GM18870 (cell line): ENCODE measurements at regions not wholly inside any gene's neighbourhood (a gene's known extent, or its start where the extent isn't known, plus 50 kb on each side); places are given as distances from the start of the nearest gene placed in this dataset.

ENCODE experiments used
- ATAC-seq: cut with Tn5 transposase; IDR thresholded peaks from one replicate; pipeline ENCODE4 v1.9.1; 2021; ENCODE audit warnings: moderate library complexity; ENCODE audit not compliant: unreplicated experiment

DNA sequence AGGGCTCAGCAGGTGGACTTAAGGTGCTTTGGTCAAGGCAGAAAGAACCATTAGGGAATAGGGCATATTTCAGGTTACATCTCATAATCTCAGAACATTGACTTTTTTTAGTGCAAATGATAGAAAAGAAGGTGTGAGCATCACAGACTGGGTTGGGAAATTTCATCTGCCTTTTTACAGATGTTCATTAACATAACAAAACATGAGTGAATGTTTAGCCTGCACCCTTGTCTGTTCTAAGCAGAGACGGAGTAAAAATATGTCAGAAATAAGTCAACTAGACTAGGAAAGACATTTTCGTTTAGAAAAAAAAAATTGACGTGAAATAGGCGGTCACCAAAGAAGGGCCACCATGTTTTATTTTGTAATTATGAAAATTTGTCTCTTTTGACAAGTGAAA is 127.5 kb upstream of the CDH13 start:
- no peak for ATAC-seq

DNA sequence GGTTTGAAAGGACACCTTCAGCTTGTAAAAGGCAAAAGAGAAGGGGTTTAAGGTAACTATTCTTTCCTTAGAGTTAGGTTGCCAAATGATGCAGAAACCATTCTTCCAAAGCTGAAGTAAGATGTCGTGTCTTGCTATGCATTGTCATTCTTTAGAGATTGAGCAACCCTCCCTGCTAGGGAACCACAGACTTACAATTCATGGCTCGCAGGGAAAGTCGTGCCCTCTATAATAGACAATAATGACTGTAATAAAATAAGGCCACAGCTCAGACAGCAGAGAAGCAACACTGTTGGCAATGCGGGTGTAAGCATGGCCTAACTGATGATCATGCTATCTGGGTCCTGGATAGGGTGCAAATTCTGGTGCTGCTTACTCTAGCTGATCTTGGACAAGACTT is 129.6 kb upstream of the CDH13 start:
- no peak for ATAC-seq

- ATAC-seq: no peak
These were observed 138.3 kb upstream of the CDH13 start for GRCh38 chr16:82488460-82488859.

GRCh38 chr16:82481455-82481854 is 145.3 kb upstream of the CDH13 start:
- ATAC-seq: no peak

- no peak for ATAC-seq
These were observed 150.0 kb upstream of the CDH13 start for GRCh38 chr16:82476786-82477185.

GRCh38 chr16:82470620-82471152 is 156.1 kb upstream of the CDH13 start:
- no peak for ATAC-seq

DNA sequence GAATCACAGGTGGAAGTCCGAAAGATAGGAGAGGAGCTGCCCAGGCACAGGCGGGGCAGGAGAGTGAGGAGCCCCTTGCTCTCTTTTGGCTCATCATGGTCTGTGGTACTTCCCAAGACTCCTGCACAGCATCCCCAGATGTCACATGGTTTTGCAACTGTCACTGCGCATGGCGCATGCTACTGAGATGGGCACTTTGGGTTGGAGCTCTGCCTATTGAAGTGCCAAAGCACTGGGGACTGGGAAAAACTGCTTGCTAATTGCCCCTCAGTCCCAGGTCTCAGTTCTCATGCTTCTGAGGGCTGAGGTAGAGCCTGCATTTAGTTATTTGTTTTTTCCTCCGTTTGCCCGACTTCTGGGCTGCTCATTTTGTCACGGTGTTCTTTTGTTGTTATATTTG is 156.8 kb upstream of the CDH13 start:
- no peak for ATAC-seq

GRCh38 chr16:82464187-82464586 is 162.6 kb upstream of the CDH13 start:
- no peak for ATAC-seq

DNA sequence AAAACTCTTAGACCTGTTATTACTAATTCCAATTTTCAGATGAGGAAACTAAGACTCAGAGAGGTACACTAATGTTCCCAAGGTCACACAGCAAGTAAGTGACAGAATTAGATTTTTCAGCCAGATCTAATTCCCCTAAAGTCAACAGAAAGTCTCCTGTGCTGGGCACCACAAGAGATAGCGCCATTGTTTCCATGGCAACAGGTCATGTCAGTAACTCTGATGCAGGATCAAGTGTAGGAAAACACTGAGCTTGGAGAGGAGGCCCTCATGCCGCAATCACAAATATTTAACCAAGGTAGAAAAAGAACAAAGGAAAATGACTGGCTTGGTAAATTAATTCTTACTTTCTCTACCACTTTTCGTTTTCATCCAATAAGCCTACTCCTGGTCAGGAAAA is 166.0 kb upstream of the CDH13 start:
- ATAC-seq: no peak

DNA sequence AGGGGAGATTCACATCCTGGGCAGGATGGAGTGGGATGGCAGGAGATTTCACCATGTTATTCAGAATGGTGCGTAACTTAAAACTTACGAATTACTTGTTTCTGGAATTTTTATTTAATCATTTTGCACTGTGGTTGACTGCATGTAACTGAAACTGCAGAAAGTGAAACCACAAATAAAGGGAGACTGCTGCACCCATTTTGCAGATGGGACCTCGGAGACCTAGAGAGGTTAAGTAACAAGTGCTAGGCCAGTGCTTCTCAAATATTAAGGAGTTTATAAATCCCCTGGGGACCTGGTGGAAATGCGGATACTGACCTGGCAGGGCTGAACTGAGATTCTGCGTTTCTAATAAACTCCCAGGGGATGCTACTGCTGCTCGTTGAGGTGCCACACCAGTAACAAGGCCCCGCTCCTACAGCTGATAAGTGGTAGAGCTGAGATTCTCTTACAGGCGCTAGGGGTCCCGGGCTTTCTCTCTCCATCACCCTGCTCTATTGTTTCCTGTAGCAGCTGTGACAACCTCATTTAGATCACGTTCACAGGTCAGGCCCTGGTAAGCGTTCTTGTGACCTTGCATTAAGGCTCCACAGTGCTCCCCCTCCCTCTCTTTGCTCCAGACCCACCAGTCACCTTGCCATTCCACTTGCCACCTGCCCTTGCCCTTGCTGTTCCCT is 167.1 kb upstream of the CDH13 start:
- no peak for ATAC-seq

GRCh38 chr16:82456683-82457082 is 170.1 kb upstream of the CDH13 start:
- ATAC-seq: no peak

DNA sequence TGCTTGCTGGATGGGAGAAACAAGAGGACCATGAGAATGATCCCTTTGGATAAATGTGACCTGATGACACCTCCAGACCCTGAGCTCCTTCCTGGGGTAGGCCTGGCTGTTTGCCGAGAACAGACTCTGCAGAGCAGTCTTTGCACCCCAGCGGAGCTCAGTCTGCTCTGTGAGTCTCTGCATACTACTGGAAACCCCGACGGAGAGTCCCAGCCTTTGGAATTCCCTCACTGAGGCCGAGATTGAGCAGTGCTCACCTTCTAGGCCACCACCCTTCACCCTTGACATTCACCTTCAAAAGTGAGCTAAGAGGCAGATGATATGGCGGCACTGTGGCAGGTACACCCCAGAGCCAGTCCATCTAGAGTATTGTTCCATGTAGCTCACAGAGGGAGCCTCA is 172.2 kb upstream of the CDH13 start:
- no peak for ATAC-seq

GRCh38 chr16:82454152-82454551 is 172.6 kb upstream of the CDH13 start:
- no peak for ATAC-seq

GRCh38 chr16:82452004-82452756 is 174.6 kb upstream of the CDH13 start:
- no peak for ATAC-seq

GRCh38 chr16:82451449-82451848 is 175.3 kb upstream of the CDH13 start:
- ATAC-seq: no peak

GRCh38 chr16:82440336-82440735 is 186.4 kb upstream of the CDH13 start:
- ATAC-seq: no peak

- ATAC-seq: no peak
These were observed 187.0 kb upstream of the CDH13 start for GRCh38 chr16:82439678-82440293.

DNA sequence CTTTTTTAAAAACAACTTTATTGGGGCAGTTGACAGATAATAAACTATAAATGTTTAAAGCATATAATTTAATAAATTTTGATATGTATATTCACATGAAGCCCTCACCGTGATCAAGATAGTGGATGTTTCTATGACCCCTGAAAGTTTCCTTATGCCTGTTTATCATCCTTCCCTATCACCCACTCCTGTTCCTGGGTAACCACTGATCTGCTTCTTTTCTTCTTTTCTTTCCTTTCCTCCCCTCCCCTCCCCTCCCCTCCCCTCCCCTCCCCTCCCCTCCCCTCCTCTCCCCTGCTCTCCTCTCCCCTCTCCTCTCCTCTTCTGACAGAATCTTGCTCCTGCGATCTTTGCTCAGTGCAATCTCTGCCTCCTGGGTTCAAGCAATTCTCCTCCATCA is 193.7 kb upstream of the CDH13 start:
- no peak for ATAC-seq

GRCh38 chr16:82432261-82432660 is 194.5 kb upstream of the CDH13 start:
- ATAC-seq: no peak

DNA sequence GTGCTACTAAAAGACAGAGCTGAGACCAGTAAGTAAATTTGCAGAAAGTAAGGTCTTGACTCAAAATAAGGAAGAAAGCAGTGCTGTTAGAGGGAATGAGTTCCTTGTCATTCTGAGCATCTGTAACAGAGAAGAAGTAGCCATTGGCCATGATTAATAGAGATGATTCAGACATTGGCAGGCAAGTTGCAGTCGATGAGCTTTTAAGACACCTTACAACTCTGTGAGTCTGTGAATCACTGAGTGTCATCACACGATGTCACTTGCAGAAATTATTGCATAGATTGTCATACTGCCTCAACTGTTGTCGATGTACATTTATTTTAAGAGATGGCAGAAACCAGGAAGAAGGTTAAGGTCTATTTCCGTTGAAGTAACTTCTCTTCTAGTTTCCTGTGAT is 201.1 kb upstream of the CDH13 start:
- ATAC-seq: no peak

GRCh38 chr16:82421851-82422250 is 204.9 kb upstream of the CDH13 start:
- no peak for ATAC-seq

DNA sequence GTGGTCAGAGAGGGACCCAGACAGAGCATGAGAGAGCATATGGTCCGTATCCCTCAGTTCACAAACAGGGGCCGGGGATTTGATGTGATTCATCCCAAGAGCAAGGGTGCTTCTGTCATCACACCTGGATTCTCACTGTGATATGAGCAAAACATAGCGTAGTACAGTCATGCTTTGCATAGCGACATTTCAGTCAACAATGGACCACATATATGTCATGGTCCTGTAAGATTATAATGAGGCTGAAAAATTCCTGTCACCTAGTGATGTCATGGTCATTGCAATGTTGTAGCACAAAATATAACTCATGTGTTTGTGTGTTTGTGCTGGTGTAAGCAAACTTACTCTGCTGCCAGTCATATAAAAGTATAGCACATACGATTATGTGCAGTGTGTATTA is 207.4 kb upstream of the CDH13 start:
- ATAC-seq: no peak
